ENCODE measurements at regions not wholly inside any gene's neighbourhood (a gene's known extent, or its start where the extent isn't known, plus 50 kb on each side); places are given as distances from the start of the nearest gene placed in this dataset.

DNA sequence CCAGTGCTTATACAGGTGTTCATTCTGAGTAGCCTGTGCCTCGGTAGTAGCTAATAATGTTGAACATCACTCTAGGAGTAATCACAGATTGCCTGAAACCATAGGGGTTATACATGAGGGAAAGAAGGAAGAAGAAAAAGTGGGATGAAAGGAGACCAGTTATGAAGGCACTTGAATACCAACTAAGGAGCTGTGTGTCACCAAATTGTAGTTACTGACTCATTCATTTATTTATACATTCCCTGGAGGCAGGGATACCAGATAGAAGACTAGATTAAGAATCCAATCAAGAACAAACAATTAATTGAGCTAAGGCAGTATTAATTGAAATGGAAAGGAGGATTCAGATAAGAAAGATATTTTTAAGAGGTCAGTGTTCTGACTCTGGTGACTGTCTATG lies 129.6 kb upstream of the PRPS1L1 start (continued):
- TF ChIP-seq TCF7 (IDR thresholded peaks at IDR 0.05; ENCODE audit: borderline replicate concordance), result no peak

DNA sequence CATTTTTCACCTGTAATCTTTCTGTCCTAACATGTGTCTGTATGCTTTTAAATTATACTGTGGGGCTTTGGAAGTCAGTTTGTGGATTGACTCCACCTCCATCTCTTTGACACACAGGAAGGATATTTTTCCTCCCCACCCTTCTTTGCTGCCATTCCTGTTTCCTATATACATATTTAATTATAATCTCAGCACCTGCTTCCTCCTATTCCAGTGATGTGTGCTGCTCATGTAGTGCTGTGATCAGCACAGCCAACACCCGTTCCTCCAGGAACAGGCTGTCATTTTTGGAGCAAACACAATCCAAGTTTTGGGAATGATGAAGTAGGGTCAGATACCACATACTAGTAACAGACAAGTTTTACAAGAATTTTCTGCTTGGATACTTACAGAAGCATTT lies 135.0 kb upstream of the PRPS1L1 start:
- RAD21 ChIA-PET (ENCODE audit: unreplicated experiment), result no interaction called here
- Histone ChIP-seq H3K9me3 (replicated peaks; ENCODE audit: control insufficient read depth, insufficient read depth, low read length) (no peaks in the 10 kb centered on the region), H3K4me2 (ENCODE audit: control insufficient read depth, insufficient read depth) (no peak overlapping the region), H3K27ac (ENCODE audit: control insufficient read depth, insufficient read depth) (no peak overlapping the region), H3K36me3 (ENCODE audit: control insufficient read depth in 2 of 2, insufficient read depth in 2 of 2, low read length in 1 of 2) (no peaks in the 10 kb centered on the region), H4K20me1 (ENCODE audit: control insufficient read depth, insufficient read depth) (no peaks in the 10 kb centered on the region), H2AFZ (ENCODE audit: control insufficient read depth, low read depth, low read length) (no peak overlapping the region), H3K9ac (ENCODE audit: control insufficient read depth, insufficient read depth, low read length) (no peak overlapping the region), H3K4me1 (ENCODE audit: control insufficient read depth, insufficient read depth, low read length) (no peaks in the 10 kb centered on the region), H3K4me3 (no peak overlapping the region), H3K27me3 (replicated peaks in 1 of 2; ENCODE audit: control insufficient read depth in 2 of 2, insufficient read depth in 2 of 2, low read length in 1 of 2) (0 out of 4 replicates have a peak, but pooled peaks cover 0 to 2% of the 10 kb centered on the region in 2 experiments), H3K79me2 (ENCODE audit: control insufficient read depth, insufficient read depth, low read length) (no peaks in the 10 kb centered on the region)
- in situ Hi-C loops (cut with MboI), result no loop called here
- POLR2A ChIA-PET, result no interaction called here
- SMC1A ChIA-PET (ENCODE audit: uncharacterized antibody, unreplicated experiment), result no interaction called here
- CTCF ChIA-PET, result interaction anchor here (1.1 kb wide), 1 partner anchor 11 kb away, joined by 5 read pairs; no protein-coding TSS in a partner anchor
- FAIRE-seq, result no peak
- TF ChIP-seq NR2C1 (IDR thresholded peaks at IDR 0.05) (no peak), RB1 (IDR thresholded peaks at IDR 0.05; ENCODE audit: borderline replicate concordance) (no peak), ZNF384 (IDR thresholded peaks at IDR 0.05; ENCODE audit: borderline replicate concordance, low read depth, low read length) (no peak), NFXL1 (IDR thresholded peaks at IDR 0.05; ENCODE audit: borderline replicate concordance) (no peak), SUPT20H (IDR thresholded peaks at IDR 0.05; ENCODE audit: borderline replicate concordance, control insufficient read depth, low read depth, low read length) (no peak), SMC3 (IDR thresholded peaks at IDR 0.05; ENCODE audit: borderline replicate concordance, low read length) (no peak), NFYA (IDR thresholded peaks at IDR 0.05; ENCODE audit: borderline replicate concordance, low read depth, low read length) (no peak), POU2F2 (IDR thresholded peaks at IDR 0.05; ENCODE audit: borderline replicate concordance, low read depth, low read length) (no peak), POLR2A (IDR thresholded peaks at IDR 0.05; ENCODE audit: low read depth, low read length) (no peak), NBN (IDR thresholded peaks at IDR 0.05) (no peak), NRF1 (conservative IDR thresholded peaks at IDR 0.05; ENCODE audit: low read depth, low read length) (no peak), TCF3 (IDR thresholded peaks at IDR 0.05; ENCODE audit: borderline replicate concordance, insufficient read depth, low read depth, low read length) (no peak), NFIC (IDR thresholded peaks at IDR 0.05; ENCODE audit: low read depth, low read length) (no peak), NR2C2 (IDR thresholded peaks at IDR 0.05; ENCODE audit: borderline replicate concordance, control insufficient read depth, insufficient read length, low read depth) (no peak), MXI1 (IDR thresholded peaks at IDR 0.05; ENCODE audit: low read depth, low read length) (no peak)
- TF ChIP-seq, protein P1, sequence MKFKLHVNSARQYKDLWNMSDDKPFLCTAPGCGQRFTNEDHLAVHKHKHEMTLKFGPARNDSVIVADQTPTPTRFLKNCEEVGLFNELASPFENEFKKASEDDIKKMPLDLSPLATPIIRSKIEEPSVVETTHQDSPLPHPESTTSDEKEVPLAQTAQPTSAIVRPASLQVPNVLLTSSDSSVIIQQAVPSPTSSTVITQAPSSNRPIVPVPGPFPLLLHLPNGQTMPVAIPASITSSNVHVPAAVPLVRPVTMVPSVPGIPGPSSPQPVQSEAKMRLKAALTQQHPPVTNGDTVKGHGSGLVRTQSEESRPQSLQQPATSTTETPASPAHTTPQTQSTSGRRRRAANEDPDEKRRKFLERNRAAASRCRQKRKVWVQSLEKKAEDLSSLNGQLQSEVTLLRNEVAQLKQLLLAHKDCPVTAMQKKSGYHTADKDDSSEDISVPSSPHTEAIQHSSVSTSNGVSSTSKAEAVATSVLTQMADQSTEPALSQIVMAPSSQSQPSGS (IDR thresholded peaks at IDR 0.05; ENCODE audit: low read length), result no peak
- TF ChIP-seq, protein P2, sequence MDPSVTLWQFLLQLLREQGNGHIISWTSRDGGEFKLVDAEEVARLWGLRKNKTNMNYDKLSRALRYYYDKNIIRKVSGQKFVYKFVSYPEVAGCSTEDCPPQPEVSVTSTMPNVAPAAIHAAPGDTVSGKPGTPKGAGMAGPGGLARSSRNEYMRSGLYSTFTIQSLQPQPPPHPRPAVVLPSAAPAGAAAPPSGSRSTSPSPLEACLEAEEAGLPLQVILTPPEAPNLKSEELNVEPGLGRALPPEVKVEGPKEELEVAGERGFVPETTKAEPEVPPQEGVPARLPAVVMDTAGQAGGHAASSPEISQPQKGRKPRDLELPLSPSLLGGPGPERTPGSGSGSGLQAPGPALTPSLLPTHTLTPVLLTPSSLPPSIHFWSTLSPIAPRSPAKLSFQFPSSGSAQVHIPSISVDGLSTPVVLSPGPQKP (IDR thresholded peaks at IDR 0.05; ENCODE audit: low read depth, low read length), result no peak
- TF ChIP-seq, protein P3, sequence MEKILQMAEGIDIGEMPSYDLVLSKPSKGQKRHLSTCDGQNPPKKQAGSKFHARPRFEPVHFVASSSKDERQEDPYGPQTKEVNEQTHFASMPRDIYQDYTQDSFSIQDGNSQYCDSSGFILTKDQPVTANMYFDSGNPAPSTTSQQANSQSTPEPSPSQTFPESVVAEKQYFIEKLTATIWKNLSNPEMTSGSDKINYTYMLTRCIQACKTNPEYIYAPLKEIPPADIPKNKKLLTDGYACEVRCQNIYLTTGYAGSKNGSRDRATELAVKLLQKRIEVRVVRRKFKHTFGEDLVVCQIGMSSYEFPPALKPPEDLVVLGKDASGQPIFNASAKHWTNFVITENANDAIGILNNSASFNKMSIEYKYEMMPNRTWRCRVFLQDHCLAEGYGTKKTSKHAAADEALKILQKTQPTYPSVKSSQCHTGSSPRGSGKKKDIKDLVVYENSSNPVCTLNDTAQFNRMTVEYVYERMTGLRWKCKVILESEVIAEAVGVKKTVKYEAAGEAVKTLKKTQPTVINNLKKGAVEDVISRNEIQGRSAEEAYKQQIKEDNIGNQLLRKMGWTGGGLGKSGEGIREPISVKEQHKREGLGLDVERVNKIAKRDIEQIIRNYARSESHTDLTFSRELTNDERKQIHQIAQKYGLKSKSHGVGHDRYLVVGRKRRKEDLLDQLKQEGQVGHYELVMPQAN (conservative IDR thresholded peaks at IDR 0.05), result no peak
- intact Hi-C loops (cut with micrococcal nuclease; ENCODE audit: unreplicated experiment), result no loop called here
- no peak for DNase-seq (ENCODE audit: low read depth, low spot score)
- no TSS peak for BruUV-seq (replicated peaks)
- 0% methylated on average over 1 of the region's 1 CpG for WGBS (ENCODE audit: insufficient coverage, insufficient replicate concordance, low lambda C conversion rate, missing lambda C conversion rate)
- ATAC-seq, result no peak
